HL-60 (cell line): ENCODE measurements at regions not wholly inside any gene's neighbourhood (a gene's known extent, or its start where the extent isn't known, plus 50 kb on each side); places are given as distances from the start of the nearest gene placed in this dataset.

Experiments
- CTCF ChIP-seq: IDR thresholded peaks from one replicate; pipeline ENCODE4 v1.5.1; 2011; ENCODE audit warnings: low read length, control low read depth, inconsistent platforms; ENCODE audit not compliant: insufficient read depth
- POLR2AphosphoS5 ChIP-seq: IDR thresholded peaks from 2 replicates; pipeline ENCODE4 v1.6.1; 2012; ENCODE audit warnings: low read depth
- REST ChIP-seq: IDR thresholded peaks from 2 replicates; pipeline ENCODE4 v1.6.1; 2012; ENCODE audit warnings: low read depth; ENCODE audit not compliant: insufficient replicate concordance

GRCh38 chr1:238677567-238677966, 708.8 kb upstream of the CHRM3 start:
- TF ChIP-seq CTCF, result no peak
- no peak for TF ChIP-seq REST
- no peak for TF ChIP-seq POLR2AphosphoS5
